ENCODE measurements at regions not wholly inside any gene's neighbourhood (a gene's known extent, or its start where the extent isn't known, plus 50 kb on each side); places are given as distances from the start of the nearest gene placed in this dataset.

GRCh38 chr4:134798573-134798972 is 597.0 kb upstream of the PABPC4L start:
- Histone ChIP-seq H3K4me2 (ENCODE audit: low read depth, low read length, poor library complexity, severe bottlenecking) (no peak overlapping the region), H3K27ac (ENCODE audit: low read depth, low read length) (no peak overlapping the region), H3K9me2 (replicated peaks; ENCODE audit: insufficient read depth, low read length) (no peaks in the 10 kb centered on the region), H3K36me3 (ENCODE audit: low read length) (no peaks in the 10 kb centered on the region), H3K9me3 (ENCODE audit: insufficient read depth, low read length) (no peaks in the 10 kb centered on the region), H3K4me3 (ENCODE audit: insufficient read depth, low read length, poor library complexity, severe bottlenecking) (no peak overlapping the region), H3K27me3 (ENCODE audit: low read length) (no peaks in the 10 kb centered on the region), H3K9ac (ENCODE audit: low read length) (no peak overlapping the region), H2AFZ (ENCODE audit: low read depth, low read length, severe bottlenecking) (no peak overlapping the region), H4K20me1 (ENCODE audit: low read depth, low read length) (no peaks in the 10 kb centered on the region), H3K79me2 (ENCODE audit: insufficient read depth, low read length) (no peaks in the 10 kb centered on the region), H3F3A (ENCODE audit: insufficient read depth) (no peaks in the 10 kb centered on the region)
- TF ChIP-seq, protein P1, sequence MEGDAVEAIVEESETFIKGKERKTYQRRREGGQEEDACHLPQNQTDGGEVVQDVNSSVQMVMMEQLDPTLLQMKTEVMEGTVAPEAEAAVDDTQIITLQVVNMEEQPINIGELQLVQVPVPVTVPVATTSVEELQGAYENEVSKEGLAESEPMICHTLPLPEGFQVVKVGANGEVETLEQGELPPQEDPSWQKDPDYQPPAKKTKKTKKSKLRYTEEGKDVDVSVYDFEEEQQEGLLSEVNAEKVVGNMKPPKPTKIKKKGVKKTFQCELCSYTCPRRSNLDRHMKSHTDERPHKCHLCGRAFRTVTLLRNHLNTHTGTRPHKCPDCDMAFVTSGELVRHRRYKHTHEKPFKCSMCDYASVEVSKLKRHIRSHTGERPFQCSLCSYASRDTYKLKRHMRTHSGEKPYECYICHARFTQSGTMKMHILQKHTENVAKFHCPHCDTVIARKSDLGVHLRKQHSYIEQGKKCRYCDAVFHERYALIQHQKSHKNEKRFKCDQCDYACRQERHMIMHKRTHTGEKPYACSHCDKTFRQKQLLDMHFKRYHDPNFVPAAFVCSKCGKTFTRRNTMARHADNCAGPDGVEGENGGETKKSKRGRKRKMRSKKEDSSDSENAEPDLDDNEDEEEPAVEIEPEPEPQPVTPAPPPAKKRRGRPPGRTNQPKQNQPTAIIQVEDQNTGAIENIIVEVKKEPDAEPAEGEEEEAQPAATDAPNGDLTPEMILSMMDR (IDR thresholded peaks at IDR 0.05; ENCODE audit: insufficient read depth, low read length, poor library complexity, severe bottlenecking), result no peak
- TF ChIP-seq EZH2phosphoT487 (conservative IDR thresholded peaks at IDR 0.05; ENCODE audit: low read length), result no peak

DNA sequence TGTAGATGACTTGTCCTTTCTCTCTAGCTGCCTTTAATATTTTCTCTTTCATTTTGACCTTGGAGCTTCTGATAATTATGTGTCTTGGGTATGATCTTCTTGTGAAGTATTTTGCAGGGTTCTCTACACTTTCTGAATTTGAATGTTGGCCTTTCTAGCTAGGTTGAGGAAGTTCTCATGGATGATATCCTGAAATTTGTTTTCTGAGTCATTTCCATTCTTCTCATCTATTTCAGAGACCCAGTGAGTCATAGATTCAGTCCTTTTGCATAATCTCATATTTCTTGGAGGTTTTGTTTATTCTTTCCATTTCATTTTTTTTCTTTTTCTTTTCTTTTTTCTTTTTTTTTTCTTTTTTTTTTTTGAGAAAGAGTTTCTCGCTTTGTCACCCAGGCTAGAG is 585.7 kb upstream of the PABPC4L start:
- Histone ChIP-seq H3F3A (ENCODE audit: insufficient read depth) (no peaks in the 10 kb centered on the region), H3K9ac (ENCODE audit: low read length) (no peak overlapping the region), H3K9me2 (replicated peaks; ENCODE audit: insufficient read depth, low read length) (no peaks in the 10 kb centered on the region), H3K27ac (ENCODE audit: low read depth, low read length) (no peak overlapping the region), H3K36me3 (ENCODE audit: low read length) (no peaks in the 10 kb centered on the region), H3K79me2 (ENCODE audit: insufficient read depth, low read length) (no peaks in the 10 kb centered on the region), H3K9me3 (ENCODE audit: insufficient read depth, low read length) (no peaks in the 10 kb centered on the region), H2AFZ (ENCODE audit: low read depth, low read length, severe bottlenecking) (no peak overlapping the region), H3K4me2 (ENCODE audit: low read depth, low read length, poor library complexity, severe bottlenecking) (no peak overlapping the region), H4K20me1 (ENCODE audit: low read depth, low read length) (no peaks in the 10 kb centered on the region), H3K27me3 (ENCODE audit: low read length) (no peaks in the 10 kb centered on the region), H3K4me3 (ENCODE audit: insufficient read depth, low read length, poor library complexity, severe bottlenecking) (no peak overlapping the region)
- TF ChIP-seq EZH2phosphoT487 (conservative IDR thresholded peaks at IDR 0.05; ENCODE audit: low read length), result no peak
- TF ChIP-seq, protein P1 (IDR thresholded peaks at IDR 0.05; ENCODE audit: insufficient read depth, low read length, poor library complexity, severe bottlenecking), result no peak

DNA sequence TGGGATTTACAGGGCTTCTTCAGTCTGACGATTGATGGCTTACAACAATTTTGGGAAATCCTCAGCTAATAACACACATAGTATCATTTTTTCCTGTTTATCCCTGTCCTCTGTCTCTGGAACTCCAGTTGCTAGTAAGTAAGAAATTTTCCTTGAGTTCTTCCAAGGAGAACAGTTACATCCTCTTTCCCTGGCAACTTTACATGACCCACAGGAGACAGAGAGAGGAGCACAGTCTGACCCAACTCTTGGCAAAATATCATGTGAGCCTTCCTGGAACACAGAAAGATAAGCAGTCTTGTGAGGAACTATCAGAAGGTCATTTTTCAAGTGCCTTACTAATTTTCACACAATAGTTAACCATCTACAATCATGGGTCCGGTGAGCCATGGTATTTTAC is 578.7 kb upstream of the PABPC4L start:
- Histone ChIP-seq H3K9me3 (ENCODE audit: insufficient read depth, low read length) (no peaks in the 10 kb centered on the region), H3K4me2 (ENCODE audit: low read depth, low read length, poor library complexity, severe bottlenecking) (no peak overlapping the region), H2AFZ (ENCODE audit: low read depth, low read length, severe bottlenecking) (no peak overlapping the region), H3K4me3 (ENCODE audit: insufficient read depth, low read length, poor library complexity, severe bottlenecking) (no peak overlapping the region), H3K9ac (ENCODE audit: low read length) (no peak overlapping the region), H3K36me3 (ENCODE audit: low read length) (no peaks in the 10 kb centered on the region), H3K79me2 (ENCODE audit: insufficient read depth, low read length) (no peaks in the 10 kb centered on the region), H3F3A (ENCODE audit: insufficient read depth) (no peaks in the 10 kb centered on the region), H3K27ac (ENCODE audit: low read depth, low read length) (no peak overlapping the region), H3K27me3 (ENCODE audit: low read length) (no peaks in the 10 kb centered on the region), H3K9me2 (replicated peaks; ENCODE audit: insufficient read depth, low read length) (no peaks in the 10 kb centered on the region), H4K20me1 (ENCODE audit: low read depth, low read length) (no peaks in the 10 kb centered on the region)
- TF ChIP-seq, protein P1 (IDR thresholded peaks at IDR 0.05; ENCODE audit: insufficient read depth, low read length, poor library complexity, severe bottlenecking), result no peak

DNA sequence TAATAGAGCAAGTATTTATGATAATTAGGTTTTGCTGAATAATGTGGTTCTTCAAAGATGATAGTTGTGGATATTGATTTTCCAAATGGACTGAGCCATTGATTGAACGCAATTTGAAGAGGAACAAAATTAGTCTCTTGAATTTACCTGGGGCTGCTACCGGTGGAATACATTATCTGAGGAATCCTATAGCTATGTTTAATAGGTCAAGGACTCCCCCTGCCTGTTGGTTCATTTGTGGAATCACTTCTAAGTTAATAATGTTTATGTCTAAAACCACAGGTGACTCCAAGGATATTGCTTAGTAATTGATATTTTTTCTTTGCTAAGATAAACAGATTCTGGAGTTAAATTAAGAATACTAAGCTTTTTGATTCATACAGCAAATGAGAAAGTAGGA is 576.0 kb upstream of the PABPC4L start:
- H3K79me2 ChIP-seq (ENCODE audit: insufficient read depth, low read length), result no peaks in the 10 kb centered on the region
- no peaks in the 10 kb centered on the region for H3F3A ChIP-seq (ENCODE audit: insufficient read depth)
- no peak overlapping the region for H3K4me2 ChIP-seq (ENCODE audit: low read depth, low read length, poor library complexity, severe bottlenecking)
- no peaks in the 10 kb centered on the region for H4K20me1 ChIP-seq (ENCODE audit: low read depth, low read length)
- H3K4me3 ChIP-seq (ENCODE audit: insufficient read depth, low read length, poor library complexity, severe bottlenecking), result no peak overlapping the region
- no peak overlapping the region for H2AFZ ChIP-seq (ENCODE audit: low read depth, low read length, severe bottlenecking)
- H3K27me3 ChIP-seq (ENCODE audit: low read length), result no peaks in the 10 kb centered on the region
- H3K9me2 ChIP-seq (replicated peaks; ENCODE audit: insufficient read depth, low read length), result no peaks in the 10 kb centered on the region
- H3K27ac ChIP-seq (ENCODE audit: low read depth, low read length), result no peak overlapping the region
- TF ChIP-seq, protein P1 (IDR thresholded peaks at IDR 0.05; ENCODE audit: insufficient read depth, low read length, poor library complexity, severe bottlenecking), result no peak
- no peak for TF ChIP-seq EZH2phosphoT487 (conservative IDR thresholded peaks at IDR 0.05; ENCODE audit: low read length)
- no peaks in the 10 kb centered on the region for H3K36me3 ChIP-seq (ENCODE audit: low read length)
- H3K9ac ChIP-seq (ENCODE audit: low read length), result no peak overlapping the region
- no peaks in the 10 kb centered on the region for H3K9me3 ChIP-seq (ENCODE audit: insufficient read depth, low read length)

All from SU-DHL-6 (cell line).